ENCODE measurements at regions not wholly inside any gene's neighbourhood (a gene's known extent, or its start where the extent isn't known, plus 50 kb on each side); places are given as distances from the start of the nearest gene placed in this dataset.

- no peak for TF ChIP-seq CTCF (IDR thresholded peaks at IDR 0.05; ENCODE audit: low read depth, low read length)
- TF ChIP-seq EZH2phosphoT487 (IDR thresholded peaks at IDR 0.05; ENCODE audit: low read depth), result no peak
Observed at GRCh38 chrX:22351966-22352365, 79.3 kb downstream of the CBLL2 start.
